ENCODE measurements at regions not wholly inside any gene's neighbourhood (a gene's known extent, or its start where the extent isn't known, plus 50 kb on each side); places are given as distances from the start of the nearest gene placed in this dataset.

GRCh38 chr6:160921095-160921494, 70.5 kb upstream of the MAP3K4 start:
- no peak overlapping the region for H3K27ac ChIP-seq (ENCODE audit: low read depth)
- no peaks in the 10 kb centered on the region for H3K36me3 ChIP-seq (ENCODE audit: insufficient read depth)
- DNase-seq (ENCODE audit: extremely low spot score): no peak
- WGBS: 44% methylated on average over 3 of the region's 3 CpGs
- no peak overlapping the region for H3K4me3 ChIP-seq (ENCODE audit: low read depth, low read length)
- no peaks in the 10 kb centered on the region for H3K4me1 ChIP-seq (ENCODE audit: insufficient read depth)

DNA sequence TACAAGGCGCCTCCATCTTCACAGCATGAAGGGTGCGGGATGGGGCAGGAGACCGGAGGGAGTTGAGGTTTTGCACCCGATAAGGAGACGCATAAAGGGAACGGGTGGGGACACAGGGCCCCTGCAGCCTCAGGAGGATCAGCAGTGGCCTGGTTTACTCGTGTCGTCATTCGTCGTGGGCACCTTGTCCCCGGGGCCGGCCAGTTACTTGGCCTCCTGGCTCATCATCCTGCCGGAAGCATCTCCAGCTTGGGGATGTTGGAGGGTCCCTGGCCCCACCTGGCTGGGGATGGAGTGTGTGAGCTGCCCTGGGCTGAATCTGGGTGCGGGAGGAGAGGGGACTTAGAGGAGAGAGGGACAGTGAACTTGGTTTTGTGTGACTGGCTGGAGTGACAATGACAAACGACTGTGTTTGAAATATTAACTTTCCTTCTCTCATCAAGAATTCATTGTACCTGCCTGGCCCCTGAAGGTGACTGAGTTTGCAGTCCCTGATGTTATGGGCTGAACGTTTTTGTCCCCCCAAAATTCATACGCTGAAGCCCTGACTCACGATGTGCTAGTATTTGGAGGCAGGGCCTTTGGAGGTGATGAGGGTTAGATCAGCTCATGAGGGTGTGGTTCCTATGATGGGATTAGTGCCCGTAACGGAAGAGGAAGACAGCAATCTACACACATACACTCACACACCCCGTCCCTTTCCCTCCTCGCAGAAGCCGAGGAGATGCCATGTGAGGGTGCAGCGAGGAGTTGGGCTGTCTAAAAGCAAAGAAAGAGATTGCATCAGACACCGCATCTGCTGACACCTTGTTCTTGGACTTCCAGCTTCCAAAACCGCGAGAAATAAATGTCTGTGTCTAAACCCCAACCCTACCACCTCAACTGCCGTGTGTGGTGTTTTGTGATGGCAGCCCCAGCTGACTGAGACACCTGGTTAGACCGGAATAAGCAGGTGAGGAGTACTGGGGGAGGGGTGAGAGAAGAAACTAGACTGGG, 65.0 kb upstream of the MAP3K4 start:
- H3K27ac ChIP-seq (ENCODE audit: low read depth): no peak overlapping the region
- DNase-seq (ENCODE audit: extremely low spot score): no peak
- WGBS: 88% methylated on average over 29 of the region's 29 CpGs
- H3K4me3 ChIP-seq (ENCODE audit: low read depth, low read length): no peak overlapping the region
- no peaks in the 10 kb centered on the region for H3K4me1 ChIP-seq (ENCODE audit: insufficient read depth)
- H3K36me3 ChIP-seq (ENCODE audit: insufficient read depth): no peaks in the 10 kb centered on the region

DNA sequence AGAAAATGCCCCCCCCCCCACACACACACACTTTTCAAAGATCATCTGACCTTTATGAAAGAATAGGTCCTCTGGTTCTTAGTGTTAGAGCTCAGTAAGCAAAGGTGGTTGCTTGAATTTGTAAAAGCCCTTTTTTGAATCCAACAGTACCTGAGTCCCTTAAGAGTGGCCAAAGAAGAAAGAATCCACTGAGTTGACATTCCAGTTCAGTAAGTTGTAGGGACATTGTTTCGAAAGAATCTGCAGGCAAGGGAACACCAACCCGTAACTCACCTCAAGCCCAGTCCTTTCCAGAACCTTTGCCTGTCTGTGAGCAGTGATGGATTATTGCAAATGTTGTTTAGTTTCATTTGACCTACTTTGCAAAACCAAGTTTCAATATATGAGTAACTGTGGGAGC, 64.2 kb upstream of the MAP3K4 start:
- no peaks in the 10 kb centered on the region for H3K36me3 ChIP-seq (ENCODE audit: insufficient read depth)
- H3K4me3 ChIP-seq (ENCODE audit: low read depth, low read length): no peak overlapping the region
- no peaks in the 10 kb centered on the region for H3K4me1 ChIP-seq (ENCODE audit: insufficient read depth)
- WGBS: 86% methylated on average over 2 of the region's 2 CpGs
- no peak for DNase-seq (ENCODE audit: extremely low spot score)
- H3K27ac ChIP-seq (ENCODE audit: low read depth): no peak overlapping the region

GRCh38 chr6:160929361-160929760, 62.2 kb upstream of the MAP3K4 start:
- no peak overlapping the region for H3K27ac ChIP-seq (ENCODE audit: low read depth)

DNA sequence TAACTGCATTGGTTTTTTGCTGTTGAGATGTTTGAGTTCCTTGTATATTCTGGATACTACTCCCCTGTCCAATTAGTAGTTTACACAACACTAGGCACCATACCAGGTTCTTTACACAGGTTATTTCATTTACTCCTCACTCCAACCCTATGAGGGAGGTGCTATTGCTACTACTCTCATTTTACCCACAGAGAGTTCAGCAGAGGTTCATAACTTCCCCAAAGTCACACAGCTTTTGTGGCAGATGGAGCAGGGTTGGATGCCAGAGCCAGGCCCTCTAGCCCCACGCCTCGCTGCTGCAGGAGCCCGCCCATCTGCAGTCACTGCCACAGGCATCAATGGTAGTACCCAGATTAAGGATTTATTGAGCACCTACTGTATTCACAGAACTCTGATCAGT, 61.7 kb upstream of the MAP3K4 start:
- 86% methylated on average over 3 of the region's 3 CpGs for whole genome bisulfite sequencing
- Histone ChIP-seq H3K27ac (ENCODE audit: low read depth) (no peak overlapping the region), H3K4me1 (ENCODE audit: insufficient read depth) (no peaks in the 10 kb centered on the region), H3K4me3 (ENCODE audit: low read depth, low read length) (no peak overlapping the region), H3K36me3 (ENCODE audit: insufficient read depth) (no peaks in the 10 kb centered on the region)
- no peak for DNase-seq (ENCODE audit: extremely low spot score)

More at GRCh38 chr6:160929361-160929760, 62.2 kb upstream of the MAP3K4 start:
- no peak overlapping the region for H3K4me3 ChIP-seq (ENCODE audit: low read depth, low read length)
- WGBS: 82% methylated on average over 3 of the region's 3 CpGs
- H3K4me1 ChIP-seq (ENCODE audit: insufficient read depth): no peaks in the 10 kb centered on the region
- no peak for DNase-seq (ENCODE audit: extremely low spot score)
- H3K36me3 ChIP-seq (ENCODE audit: insufficient read depth): no peaks in the 10 kb centered on the region

DNA sequence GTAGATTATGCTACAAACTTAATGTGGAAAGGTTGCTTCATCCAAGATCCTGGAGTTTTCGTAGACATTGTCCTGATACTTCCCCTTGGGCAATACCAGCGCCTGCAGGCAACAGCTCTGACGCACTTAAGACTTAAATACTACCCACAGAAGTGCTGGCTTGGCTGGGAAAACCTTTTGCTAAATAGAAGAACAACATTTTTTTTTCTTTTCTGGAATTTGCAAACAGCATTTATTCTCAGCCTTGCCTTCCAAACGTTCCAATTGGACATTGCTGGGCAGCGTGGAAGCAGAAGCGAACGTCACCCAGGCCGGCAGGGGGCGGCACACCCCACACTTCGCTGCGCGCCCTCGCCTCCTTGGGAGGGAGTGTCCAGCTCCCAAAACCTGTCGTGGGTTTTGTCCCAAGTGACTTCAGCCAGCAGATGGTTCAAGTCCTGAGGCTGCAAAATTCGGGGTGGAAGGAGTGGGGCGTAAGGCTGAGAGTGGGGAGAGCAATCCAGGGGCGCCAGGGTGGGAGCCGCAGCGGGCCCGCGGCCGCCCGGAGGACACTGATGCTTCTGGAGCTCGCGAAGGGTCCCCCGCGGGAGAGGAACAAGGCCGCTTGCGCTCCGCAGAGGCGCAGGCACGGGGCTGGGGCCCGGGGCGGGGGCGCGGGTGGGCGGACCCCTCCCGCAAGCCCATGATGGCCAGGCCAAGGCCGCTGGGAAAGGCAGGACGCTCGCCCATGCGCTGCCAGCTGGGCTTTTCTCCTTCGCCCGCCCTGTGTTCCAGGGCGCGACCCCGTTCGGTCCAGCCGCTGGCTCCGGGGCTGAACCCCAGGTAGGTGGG, 60.8 kb upstream of the MAP3K4 start:
- peak; percentile 31 for DNase-seq (ENCODE audit: extremely low spot score)
- no peaks in the 10 kb centered on the region for H3K4me1 ChIP-seq (ENCODE audit: insufficient read depth)
- peak overlapping the region; percentile 36 for H3K4me3 ChIP-seq (ENCODE audit: low read depth, low read length)
- 3% methylated on average over 50 of the region's 50 CpGs for WGBS
- H3K36me3 ChIP-seq (ENCODE audit: insufficient read depth): no peaks in the 10 kb centered on the region
- H3K27ac ChIP-seq (ENCODE audit: low read depth): no peak overlapping the region

GRCh38 chr6:160931378-160932310, 59.9 kb upstream of the MAP3K4 start:
- WGBS: 54% methylated on average over 13 of the region's 13 CpGs
- Histone ChIP-seq H3K4me1 (ENCODE audit: insufficient read depth) (no peaks in the 10 kb centered on the region), H3K36me3 (ENCODE audit: insufficient read depth) (no peaks in the 10 kb centered on the region), H3K27ac (ENCODE audit: low read depth) (no peak overlapping the region), H3K4me3 (ENCODE audit: low read depth, low read length) (no peak overlapping the region)
- no peak for DNase-seq (ENCODE audit: extremely low spot score)

DNA sequence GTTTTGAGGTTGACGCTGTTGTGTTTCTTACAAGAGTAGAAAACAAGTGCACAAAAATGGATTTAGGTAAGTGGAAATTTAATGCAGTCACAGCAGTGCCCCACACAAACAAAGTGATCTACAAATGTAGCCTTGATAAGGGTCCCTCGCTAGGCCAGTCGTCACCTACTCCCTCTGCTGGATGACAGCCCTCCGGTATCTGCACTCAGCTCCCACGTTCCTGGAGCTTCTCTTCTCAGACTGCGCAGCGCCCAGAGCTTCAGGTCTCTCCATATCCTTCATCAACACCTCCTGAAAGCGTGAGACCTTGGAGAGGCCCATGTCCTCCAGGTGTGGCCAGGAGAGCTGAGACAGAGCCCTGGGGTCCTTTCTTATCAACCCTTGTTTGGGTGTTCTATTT, 58.3 kb upstream of the MAP3K4 start:
- 67% methylated on average over 8 of the region's 8 CpGs for WGBS
- no peak for DNase-seq (ENCODE audit: extremely low spot score)
- no peaks in the 10 kb centered on the region for H3K36me3 ChIP-seq (ENCODE audit: insufficient read depth)
- H3K4me1 ChIP-seq (ENCODE audit: insufficient read depth): no peaks in the 10 kb centered on the region
- no peak overlapping the region for H3K27ac ChIP-seq (ENCODE audit: low read depth)
- H3K4me3 ChIP-seq (ENCODE audit: low read depth, low read length): no peak overlapping the region

- 94% methylated on average over 3 of the region's 3 CpGs for WGBS
- H3K27ac ChIP-seq (ENCODE audit: low read depth): no peak overlapping the region
- no peaks in the 10 kb centered on the region for H3K36me3 ChIP-seq (ENCODE audit: insufficient read depth)
- DNase-seq (ENCODE audit: extremely low spot score): no peak
- H3K4me3 ChIP-seq (ENCODE audit: low read depth, low read length): no peak overlapping the region
- no peaks in the 10 kb centered on the region for H3K4me1 ChIP-seq (ENCODE audit: insufficient read depth)
Measured at GRCh38 chr6:160934157-160934556, 57.4 kb upstream of the MAP3K4 start.

DNA sequence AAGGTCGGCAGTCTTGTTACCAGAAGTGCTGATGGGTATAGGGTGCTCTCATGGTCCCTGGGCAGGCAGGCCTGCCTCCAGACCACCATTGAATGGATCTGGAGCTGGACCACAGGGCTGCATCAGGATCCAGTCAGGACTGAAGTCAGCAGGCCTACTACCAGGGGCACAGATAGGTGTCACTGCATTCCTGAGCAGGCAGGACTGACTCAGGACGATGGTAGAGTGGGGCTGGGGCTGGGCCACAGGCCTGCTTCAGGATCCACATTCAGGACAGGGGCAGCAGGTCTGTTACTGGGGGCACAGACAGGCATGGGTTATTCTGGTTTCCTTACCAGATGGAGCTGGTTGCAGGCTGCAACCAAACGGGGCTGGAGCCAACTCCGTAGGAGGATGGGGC, 51.4 kb upstream of the MAP3K4 start:
- no peaks in the 10 kb centered on the region for H3K36me3 ChIP-seq (ENCODE audit: insufficient read depth)
- H3K4me3 ChIP-seq (ENCODE audit: low read depth, low read length): no peak overlapping the region
- 89% methylated on average over 4 of the region's 4 CpGs for WGBS
- H3K27ac ChIP-seq (ENCODE audit: low read depth): no peak overlapping the region
- no peak for DNase-seq (ENCODE audit: extremely low spot score)
- no peaks in the 10 kb centered on the region for H3K4me1 ChIP-seq (ENCODE audit: insufficient read depth)
